Vagina (tissue), 2 donors: ENCODE measurements at regions not wholly inside any gene's neighbourhood (a gene's known extent, or its start where the extent isn't known, plus 50 kb on each side); places are given as distances from the start of the nearest gene placed in this dataset.

ENCODE experiments used
- CTCF ChIP-seq, 3 experiments: fragments of 450-650 bp in 2 of 3; fragments of 200-600 bp in 1 of 3; sonication (generic) in 1 of 3; IDR thresholded peaks; one replicate each; pipeline ENCODE4 v1.5.1; 2017 to 2019; ENCODE audit warnings: antibody characterized with exemption in 3 of 3, mild to moderate bottlenecking in 2 of 3, moderate library complexity in 2 of 3
- POLR2A ChIP-seq, 2 donors: fragments of 450-650 bp; IDR thresholded peaks; one replicate each; pipeline ENCODE4 v1.6.1; 2017; ENCODE audit warnings: antibody characterized with exemption in 2 of 2, mild to moderate bottlenecking in 2 of 2, moderate library complexity in 2 of 2

- no peak for TF ChIP-seq POLR2A (IDR thresholded peaks at IDR 0.05)
- TF ChIP-seq CTCF (IDR thresholded peaks at IDR 0.05) = no peak
Measured at GRCh38 chrX:128928636-128929035, 594.7 kb downstream of the SMARCA1 start.
